ENCODE measurements at regions not wholly inside any gene's neighbourhood (a gene's known extent, or its start where the extent isn't known, plus 50 kb on each side); places are given as distances from the start of the nearest gene placed in this dataset.

GRCh38 chr17:53757559-53757958 lies 65.2 kb upstream of the KIF2B start:
- TF ChIP-seq, protein P1, sequence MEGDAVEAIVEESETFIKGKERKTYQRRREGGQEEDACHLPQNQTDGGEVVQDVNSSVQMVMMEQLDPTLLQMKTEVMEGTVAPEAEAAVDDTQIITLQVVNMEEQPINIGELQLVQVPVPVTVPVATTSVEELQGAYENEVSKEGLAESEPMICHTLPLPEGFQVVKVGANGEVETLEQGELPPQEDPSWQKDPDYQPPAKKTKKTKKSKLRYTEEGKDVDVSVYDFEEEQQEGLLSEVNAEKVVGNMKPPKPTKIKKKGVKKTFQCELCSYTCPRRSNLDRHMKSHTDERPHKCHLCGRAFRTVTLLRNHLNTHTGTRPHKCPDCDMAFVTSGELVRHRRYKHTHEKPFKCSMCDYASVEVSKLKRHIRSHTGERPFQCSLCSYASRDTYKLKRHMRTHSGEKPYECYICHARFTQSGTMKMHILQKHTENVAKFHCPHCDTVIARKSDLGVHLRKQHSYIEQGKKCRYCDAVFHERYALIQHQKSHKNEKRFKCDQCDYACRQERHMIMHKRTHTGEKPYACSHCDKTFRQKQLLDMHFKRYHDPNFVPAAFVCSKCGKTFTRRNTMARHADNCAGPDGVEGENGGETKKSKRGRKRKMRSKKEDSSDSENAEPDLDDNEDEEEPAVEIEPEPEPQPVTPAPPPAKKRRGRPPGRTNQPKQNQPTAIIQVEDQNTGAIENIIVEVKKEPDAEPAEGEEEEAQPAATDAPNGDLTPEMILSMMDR (conservative IDR thresholded peaks at IDR 0.05; ENCODE audit: low read depth in 2 of 2), result no peak
- TF ChIP-seq POLR2AphosphoS5 (IDR thresholded peaks at IDR 0.05; ENCODE audit: low read depth) (no peak), EZH2 (IDR thresholded peaks at IDR 0.05; ENCODE audit: low read depth, unreplicated experiment) (no peak), EZH2phosphoT487 (IDR thresholded peaks at IDR 0.05; ENCODE audit: unreplicated experiment) (no peak), JUNB (IDR thresholded peaks at IDR 0.05; ENCODE audit: unreplicated experiment) (no peak), CREB1 (CRISPR knock-in tag; IDR thresholded peaks at IDR 0.05; ENCODE audit: low read depth) (no peak)
- TF ChIP-seq, protein P2, sequence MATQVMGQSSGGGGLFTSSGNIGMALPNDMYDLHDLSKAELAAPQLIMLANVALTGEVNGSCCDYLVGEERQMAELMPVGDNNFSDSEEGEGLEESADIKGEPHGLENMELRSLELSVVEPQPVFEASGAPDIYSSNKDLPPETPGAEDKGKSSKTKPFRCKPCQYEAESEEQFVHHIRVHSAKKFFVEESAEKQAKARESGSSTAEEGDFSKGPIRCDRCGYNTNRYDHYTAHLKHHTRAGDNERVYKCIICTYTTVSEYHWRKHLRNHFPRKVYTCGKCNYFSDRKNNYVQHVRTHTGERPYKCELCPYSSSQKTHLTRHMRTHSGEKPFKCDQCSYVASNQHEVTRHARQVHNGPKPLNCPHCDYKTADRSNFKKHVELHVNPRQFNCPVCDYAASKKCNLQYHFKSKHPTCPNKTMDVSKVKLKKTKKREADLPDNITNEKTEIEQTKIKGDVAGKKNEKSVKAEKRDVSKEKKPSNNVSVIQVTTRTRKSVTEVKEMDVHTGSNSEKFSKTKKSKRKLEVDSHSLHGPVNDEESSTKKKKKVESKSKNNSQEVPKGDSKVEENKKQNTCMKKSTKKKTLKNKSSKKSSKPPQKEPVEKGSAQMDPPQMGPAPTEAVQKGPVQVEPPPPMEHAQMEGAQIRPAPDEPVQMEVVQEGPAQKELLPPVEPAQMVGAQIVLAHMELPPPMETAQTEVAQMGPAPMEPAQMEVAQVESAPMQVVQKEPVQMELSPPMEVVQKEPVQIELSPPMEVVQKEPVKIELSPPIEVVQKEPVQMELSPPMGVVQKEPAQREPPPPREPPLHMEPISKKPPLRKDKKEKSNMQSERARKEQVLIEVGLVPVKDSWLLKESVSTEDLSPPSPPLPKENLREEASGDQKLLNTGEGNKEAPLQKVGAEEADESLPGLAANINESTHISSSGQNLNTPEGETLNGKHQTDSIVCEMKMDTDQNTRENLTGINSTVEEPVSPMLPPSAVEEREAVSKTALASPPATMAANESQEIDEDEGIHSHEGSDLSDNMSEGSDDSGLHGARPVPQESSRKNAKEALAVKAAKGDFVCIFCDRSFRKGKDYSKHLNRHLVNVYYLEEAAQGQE (IDR thresholded peaks at IDR 0.05; ENCODE audit: unreplicated experiment), result no peak

Measured in GM23338 (cell line).